Stimulated activated memory B cell treated with anti-CD40 and anti-IgM and Interleukin-4, amounts not matched to agents 10 μg/mL and 1 μg/mL and 100 μg/mL, for 72 hours (primary cell): ENCODE measurements at regions not wholly inside any gene's neighbourhood (a gene's known extent, or its start where the extent isn't known, plus 50 kb on each side); places are given as distances from the start of the nearest gene placed in this dataset.

Experiments used
- ATAC-seq: fragments of 150-1000 bp; cut with Tn5 transposase; 2 replicates; pipeline ENCODE4 v1.10.0; 2021
- H3K27ac Mint-ChIP-seq: one replicate; pipeline ENCODE4 v1.8.0; 2022; ENCODE audit warnings: mild to moderate bottlenecking, mixed read lengths
- H3K27me3 Mint-ChIP-seq: one replicate; pipeline ENCODE4 v1.8.0; 2022; ENCODE audit warnings: mixed read lengths
- H3K36me3 Mint-ChIP-seq: one replicate; pipeline ENCODE4 v1.8.0; 2022; ENCODE audit warnings: mixed read lengths
- H3K4me1 Mint-ChIP-seq: one replicate; pipeline ENCODE4 v1.8.0; 2022; ENCODE audit warnings: mixed read lengths
- H3K4me3 Mint-ChIP-seq: one replicate; pipeline ENCODE4 v1.8.0; 2022; ENCODE audit warnings: mild to moderate bottlenecking, moderate library complexity, mixed read lengths
- H3K9me3 Mint-ChIP-seq: one replicate; pipeline ENCODE4 v1.8.0; 2022; ENCODE audit warnings: mixed read lengths

GRCh38 chr4:19791422-19792123 lies 460.1 kb upstream of the SLIT2 start:
- Mint-ChIP-seq H3K27me3 (no peaks in the 10 kb centered on the region), H3K9me3 (no peaks in the 10 kb centered on the region), H3K4me1 (no peaks in the 10 kb centered on the region), H3K4me3 (no peak overlapping the region), H3K36me3 (no peaks in the 10 kb centered on the region), H3K27ac (no peak overlapping the region)
- ATAC-seq: no peak

- no peaks in the 10 kb centered on the region for H3K4me1 Mint-ChIP-seq
- ATAC-seq: no peak
- peaks cover 12% of the 10 kb centered on the region for H3K9me3 Mint-ChIP-seq
- H3K27me3 Mint-ChIP-seq: no peaks in the 10 kb centered on the region
- peaks cover 6% of the 10 kb centered on the region for H3K36me3 Mint-ChIP-seq
- H3K27ac Mint-ChIP-seq: no peak overlapping the region
- H3K4me3 Mint-ChIP-seq: no peak overlapping the region
These were observed 465.1 kb upstream of the SLIT2 start for GRCh38 chr4:19786616-19787015.

- Mint-ChIP-seq H3K9me3 (peaks cover 19% of the 10 kb centered on the region), H3K4me3 (no peak overlapping the region), H3K4me1 (no peaks in the 10 kb centered on the region), H3K27me3 (no peaks in the 10 kb centered on the region), H3K27ac (no peak overlapping the region), H3K36me3 (peaks cover 6% of the 10 kb centered on the region)
- no peak for ATAC-seq
These were observed 468.0 kb upstream of the SLIT2 start for GRCh38 chr4:19783667-19784223.

GRCh38 chr4:19780871-19781270 lies 470.8 kb upstream of the SLIT2 start:
- Mint-ChIP-seq H3K9me3 (peaks cover 19% of the 10 kb centered on the region), H3K4me1 (no peaks in the 10 kb centered on the region), H3K27me3 (no peaks in the 10 kb centered on the region), H3K27ac (no peak overlapping the region), H3K4me3 (no peak overlapping the region), H3K36me3 (peaks cover 6% of the 10 kb centered on the region)
- ATAC-seq: no peak

GRCh38 chr4:19776929-19777328 lies 474.8 kb upstream of the SLIT2 start:
- H3K9me3 Mint-ChIP-seq: peaks cover 7% of the 10 kb centered on the region
- no peak overlapping the region for H3K27ac Mint-ChIP-seq
- ATAC-seq: no peak
- no peak overlapping the region for H3K4me3 Mint-ChIP-seq
- H3K36me3 Mint-ChIP-seq: no peaks in the 10 kb centered on the region
- no peaks in the 10 kb centered on the region for H3K4me1 Mint-ChIP-seq
- no peaks in the 10 kb centered on the region for H3K27me3 Mint-ChIP-seq

GRCh38 chr4:19776021-19776459 lies 475.7 kb upstream of the SLIT2 start:
- no peak overlapping the region for H3K4me3 Mint-ChIP-seq
- H3K9me3 Mint-ChIP-seq: peaks cover 5% of the 10 kb centered on the region

GRCh38 chr4:19774690-19775256 lies 476.9 kb upstream of the SLIT2 start:
- ATAC-seq: no peak
- Mint-ChIP-seq H3K4me1 (no peaks in the 10 kb centered on the region), H3K9me3 (peaks cover 5% of the 10 kb centered on the region), H3K27me3 (no peaks in the 10 kb centered on the region), H3K27ac (no peak overlapping the region), H3K4me3 (no peak overlapping the region), H3K36me3 (no peaks in the 10 kb centered on the region)

More at GRCh38 chr4:19776021-19776459, 475.7 kb upstream of the SLIT2 start:
- H3K4me1 Mint-ChIP-seq: no peaks in the 10 kb centered on the region
- H3K36me3 Mint-ChIP-seq: no peaks in the 10 kb centered on the region
- H3K27ac Mint-ChIP-seq: no peak overlapping the region
- ATAC-seq: no peak
- H3K27me3 Mint-ChIP-seq: no peaks in the 10 kb centered on the region

GRCh38 chr4:19772581-19772980 lies 479.1 kb upstream of the SLIT2 start:
- ATAC-seq: no peak
- Mint-ChIP-seq H3K27ac (no peak overlapping the region), H3K27me3 (no peaks in the 10 kb centered on the region), H3K4me3 (no peak overlapping the region), H3K4me1 (no peaks in the 10 kb centered on the region), H3K36me3 (no peaks in the 10 kb centered on the region), H3K9me3 (peaks cover 2% of the 10 kb centered on the region)

- Mint-ChIP-seq H3K4me3 (no peak overlapping the region), H3K27ac (no peak overlapping the region), H3K36me3 (no peaks in the 10 kb centered on the region), H3K4me1 (no peaks in the 10 kb centered on the region), H3K9me3 (no peaks in the 10 kb centered on the region), H3K27me3 (no peaks in the 10 kb centered on the region)
- ATAC-seq: no peak
These were observed 495.0 kb upstream of the SLIT2 start for GRCh38 chr4:19756661-19757060.

GRCh38 chr4:19752599-19752998 lies 499.1 kb upstream of the SLIT2 start:
- no peak overlapping the region for H3K4me3 Mint-ChIP-seq

GRCh38 chr4:19748519-19749479 lies 502.9 kb upstream of the SLIT2 start:
- Mint-ChIP-seq H3K4me3 (no peak overlapping the region), H3K4me1 (no peaks in the 10 kb centered on the region), H3K36me3 (no peaks in the 10 kb centered on the region), H3K27me3 (no peaks in the 10 kb centered on the region), H3K9me3 (peaks cover 3% of the 10 kb centered on the region), H3K27ac (no peak overlapping the region)
- ATAC-seq: no peak

More at GRCh38 chr4:19752599-19752998, 499.1 kb upstream of the SLIT2 start:
- Mint-ChIP-seq H3K4me1 (no peaks in the 10 kb centered on the region), H3K9me3 (peaks cover 3% of the 10 kb centered on the region), H3K27ac (no peak overlapping the region), H3K36me3 (no peaks in the 10 kb centered on the region), H3K27me3 (no peaks in the 10 kb centered on the region)
- no peak for ATAC-seq

- Mint-ChIP-seq H3K36me3 (no peaks in the 10 kb centered on the region), H3K9me3 (peaks cover 3% of the 10 kb centered on the region), H3K4me1 (no peaks in the 10 kb centered on the region), H3K27ac (no peak overlapping the region), H3K4me3 (no peak overlapping the region), H3K27me3 (no peaks in the 10 kb centered on the region)
- ATAC-seq: no peak
These were observed 505.3 kb upstream of the SLIT2 start for GRCh38 chr4:19746377-19746776.

GRCh38 chr4:19743115-19743638 lies 508.5 kb upstream of the SLIT2 start:
- no peaks in the 10 kb centered on the region for H3K4me1 Mint-ChIP-seq
- H3K9me3 Mint-ChIP-seq: peaks cover 3% of the 10 kb centered on the region
- H3K27me3 Mint-ChIP-seq: no peaks in the 10 kb centered on the region
- no peak overlapping the region for H3K4me3 Mint-ChIP-seq
- H3K36me3 Mint-ChIP-seq: no peaks in the 10 kb centered on the region
- H3K27ac Mint-ChIP-seq: no peak overlapping the region
- ATAC-seq: no peak

GRCh38 chr4:19739101-19739651 lies 512.5 kb upstream of the SLIT2 start:
- peak; percentile 53 for ATAC-seq
- Mint-ChIP-seq H3K4me3 (no peak overlapping the region), H3K9me3 (peaks cover 6% of the 10 kb centered on the region), H3K27ac (no peak overlapping the region), H3K27me3 (no peaks in the 10 kb centered on the region), H3K36me3 (no peaks in the 10 kb centered on the region), H3K4me1 (no peaks in the 10 kb centered on the region)
